H1 (cell line): ENCODE measurements at regions not wholly inside any gene's neighbourhood (a gene's known extent, or its start where the extent isn't known, plus 50 kb on each side); places are given as distances from the start of the nearest gene placed in this dataset.

Source experiments
- CTCF ChIA-PET: fragments of 300-600 bp; sonication (Branson Sonifier 250); formaldehyde crosslinking; loops from one replicate; lab custom pipeline; 2021; ENCODE audit not compliant: partially characterized antibody; lab: Charles Lee
- POLR2A ChIA-PET: fragments of 300-600 bp; sonication (Branson Sonifier 250); formaldehyde crosslinking; loops from one replicate; lab custom pipeline; 2021; ENCODE audit warnings: inconsistent platforms; ENCODE audit not compliant: partially characterized antibody; lab: Charles Lee
- DNase-seq, 2 experiments: peaks; one replicate each; pipeline versions ENCODE4 v3.0.0 to v3.0.0-alpha.2; 2010 to 2022; ENCODE audit warnings: low spot score in 2 of 2, low read depth in 1 of 2, mixed read lengths in 1 of 2
- FAIRE-seq: peaks from 2 replicates; lab custom pipeline; 2011; peaks lifted over from hg19 to GRCh38; lab: Jason Lieb, UNC
- H2AFZ ChIP-seq: 2 replicates; pipeline ENCODE4 v1.8.1; 2012; ENCODE audit warnings: low read length, inconsistent platforms
- H2AK5ac ChIP-seq: 2 replicates; pipeline ENCODE4 v1.6.1; 2013; ENCODE audit warnings: low read depth, low read length
- H2BK120ac ChIP-seq: replicated peaks from 2 replicates; pipeline ENCODE3; 2013; ENCODE audit warnings: low read depth, low read length, inconsistent platforms
- H2BK12ac ChIP-seq: 2 replicates; pipeline ENCODE4 v1.6.1; 2013; ENCODE audit warnings: low read depth, low read length
- H2BK15ac ChIP-seq: 2 replicates; pipeline ENCODE4 v1.6.1; 2013; ENCODE audit warnings: low read length
- H2BK20ac ChIP-seq: 2 replicates; pipeline ENCODE4 v1.6.1; 2013; ENCODE audit warnings: low read length
- H2BK5ac ChIP-seq: 2 replicates; pipeline ENCODE4 v1.6.1; 2013; ENCODE audit warnings: low read depth, low read length
- H3K14ac ChIP-seq: 2 replicates; pipeline ENCODE4 v1.6.1; 2013; ENCODE audit warnings: inconsistent platforms; ENCODE audit not compliant: insufficient read length
- H3K18ac ChIP-seq: 2 replicates; pipeline ENCODE4 v1.6.1; 2013; ENCODE audit warnings: low read length; ENCODE audit errors: extremely low read depth
- H3K23ac ChIP-seq: 2 replicates; pipeline ENCODE4 v1.6.1; 2013; ENCODE audit warnings: inconsistent platforms; ENCODE audit not compliant: insufficient read length
- H3K23me2 ChIP-seq: 2 replicates; pipeline ENCODE4 v1.6.1; 2013; ENCODE audit warnings: low read depth, low read length
- H3K27ac ChIP-seq: 2 replicates; pipeline ENCODE4 v1.6.1; 2011; ENCODE audit warnings: low read depth, low read length, inconsistent platforms
- H3K27me3 ChIP-seq, 4 experiments: replicated peaks in 1 of 4; 1 replicate in 1 of 4; 2 replicates in 3 of 4; pipeline versions ENCODE4 v1.6.1 to v1.8.1; 2011 to 2013; ENCODE audit warnings: low read length in 3 of 4, mild to moderate bottlenecking in 3 of 4, inconsistent platforms in 2 of 4, mixed read lengths in 2 of 4, moderate library complexity in 1 of 4; ENCODE audit not compliant: control insufficient read depth in 3 of 4, insufficient read depth in 3 of 4; ENCODE audit errors: extremely low read depth in 1 of 4
- H3K36me3 ChIP-seq, 4 experiments: 2 replicates each; pipeline versions ENCODE4 v1.6.1 to v1.8.1; 2011 to 2013; ENCODE audit warnings: mild to moderate bottlenecking in 4 of 4, low read length in 3 of 4, moderate library complexity in 2 of 4, control low read depth in 1 of 4, inconsistent platforms in 1 of 4; ENCODE audit not compliant: insufficient read depth in 4 of 4, control insufficient read depth in 2 of 4
- H3K4ac ChIP-seq: replicated peaks from 2 replicates; pipeline ENCODE3; 2013; ENCODE audit warnings: low read length, low read depth, mixed read lengths, inconsistent platforms; ENCODE audit not compliant: insufficient read length
- H3K4me1 ChIP-seq, 4 experiments: replicated peaks in 1 of 4; 1 replicate in 1 of 4; 2 replicates in 3 of 4; pipeline versions ENCODE4 v1.6.1 to v1.8.1; 2011 to 2013; ENCODE audit warnings: low read length in 3 of 4, inconsistent platforms in 2 of 4, mixed read lengths in 1 of 4; ENCODE audit not compliant: insufficient read depth in 4 of 4, control insufficient read depth in 3 of 4
- H3K4me2 ChIP-seq, 2 experiments: 2 replicates each; pipeline versions ENCODE4 v1.6.1 to v1.8.1; 2011 to 2013; ENCODE audit warnings: low read depth in 2 of 2, low read length in 2 of 2, control low read depth in 1 of 2, inconsistent platforms in 1 of 2, mild to moderate bottlenecking in 1 of 2; ENCODE audit not compliant: insufficient read depth in 1 of 2
- H3K4me3 ChIP-seq, 4 experiments: fragments of 200-600, 300-600 bp in 1 of 4; sonication (generic), shearing (Covaris generic), sonication (Bioruptor Twin) in 1 of 4; 2 replicates each; pipeline versions ENCODE4 v1.5.1 to v1.8.1; 2011 to 2016; ENCODE audit warnings: low read length in 4 of 4, low read depth in 3 of 4, control low read depth in 2 of 4, inconsistent platforms in 2 of 4, mild to moderate bottlenecking in 2 of 4, mixed read lengths in 1 of 4, moderate library complexity in 1 of 4; ENCODE audit not compliant: insufficient read depth in 2 of 4; ENCODE audit errors: extremely low read depth in 1 of 4
- H3K56ac ChIP-seq: replicated peaks from 2 replicates; pipeline ENCODE3; 2013; ENCODE audit warnings: low read depth, mild to moderate bottlenecking, mixed read lengths, low read length, inconsistent platforms; ENCODE audit not compliant: insufficient read length
- H3K79me1 ChIP-seq: 2 replicates; pipeline ENCODE4 v1.6.1; 2013; ENCODE audit warnings: low read depth, low read length, control low read depth
- H3K79me2 ChIP-seq, 2 experiments: 2 replicates each; pipeline versions ENCODE4 v1.6.1 to v1.8.1; 2012 to 2013; ENCODE audit warnings: low read length in 2 of 2, mild to moderate bottlenecking in 2 of 2, inconsistent platforms in 1 of 2; ENCODE audit not compliant: insufficient read depth in 2 of 2, control insufficient read depth in 1 of 2
- H3K9ac ChIP-seq, 4 experiments: replicated peaks in 1 of 4; 1 replicate in 1 of 4; 2 replicates in 3 of 4; pipeline versions ENCODE4 v1.6.1 to v1.8.1; 2011 to 2013; ENCODE audit warnings: low read depth in 3 of 4, low read length in 3 of 4, control low read depth in 2 of 4, mild to moderate bottlenecking in 2 of 4, moderate library complexity in 2 of 4, inconsistent platforms in 1 of 4; ENCODE audit errors: extremely low read depth in 1 of 4
- H3K9me3 ChIP-seq, 2 experiments: 2 replicates each; pipeline versions ENCODE4 v1.6.1 to v1.8.1; 2012 to 2013; ENCODE audit warnings: mild to moderate bottlenecking in 2 of 2, moderate library complexity in 2 of 2, control low read depth in 1 of 2, inconsistent platforms in 1 of 2, low read depth in 1 of 2, low read length in 1 of 2, mixed read lengths in 1 of 2; ENCODE audit not compliant: insufficient read depth in 2 of 2
- H4K20me1 ChIP-seq, 2 experiments: replicated peaks in 1 of 2; 2 replicates each; pipeline versions ENCODE3 to v1.8.1; 2011 to 2013; ENCODE audit warnings: inconsistent platforms in 2 of 2, low read length in 2 of 2, mild to moderate bottlenecking in 1 of 2; ENCODE audit not compliant: insufficient read depth in 2 of 2, control insufficient read depth in 1 of 2
- H4K5ac ChIP-seq: 2 replicates; pipeline ENCODE4 v1.6.1; 2013; ENCODE audit warnings: low read length, low read depth, mixed read lengths, inconsistent platforms; ENCODE audit not compliant: insufficient read length
- H4K8ac ChIP-seq: 2 replicates; pipeline ENCODE4 v1.8.0; 2013; ENCODE audit warnings: mild to moderate bottlenecking, moderate library complexity, low read length, inconsistent platforms; ENCODE audit not compliant: insufficient read depth; ENCODE audit errors: extremely low read depth
- H4K91ac ChIP-seq: replicated peaks from 2 replicates; pipeline ENCODE3; 2013; ENCODE audit warnings: low read length, mixed read lengths, inconsistent platforms; ENCODE audit not compliant: insufficient read length
- JUN ChIP-seq: IDR thresholded peaks from 2 replicates; pipeline ENCODE4 v1.6.1; 2011; ENCODE audit warnings: low read depth, mild to moderate bottlenecking, improper control_type of control experiment, low read length
- MAX ChIP-seq: IDR thresholded peaks from 2 replicates; pipeline ENCODE4 v1.6.1; 2012; ENCODE audit warnings: inconsistent platforms
- POLR2A ChIP-seq, 2 experiments: IDR thresholded peaks; 1 replicate in 1 of 2; 2 replicates in 1 of 2; pipeline ENCODE4 v1.6.1; 2011; ENCODE audit warnings: low read depth in 2 of 2, low read length in 2 of 2, mild to moderate bottlenecking in 2 of 2; ENCODE audit errors: control extremely low read depth in 1 of 2
- RNF2 ChIP-seq: fragments of 200-900, 300-1000 bp; sonication (generic); IDR thresholded peaks from 2 replicates; pipeline ENCODE4 v1.7.1; 2016; ENCODE audit warnings: borderline replicate concordance, low read depth, mild to moderate bottlenecking, antibody characterized with exemption, low read length; ENCODE audit not compliant: poor library complexity, severe bottlenecking; ENCODE audit errors: missing control alignments
- TEAD4 ChIP-seq: IDR thresholded peaks from 2 replicates; pipeline ENCODE4 v1.6.1; 2012; ENCODE audit warnings: low read depth, low read length, inconsistent platforms, mixed read lengths
- WGBS, 2 experiments: shearing (Covaris generic) in 1 of 2; methylation state at CpG; one replicate each; pipeline versions ENCODE4 v1.1.6 to v1.1.7; 2013 to 2015; ENCODE audit warnings: low lambda C conversion rate in 2 of 2, mixed read lengths in 2 of 2, inconsistent platforms in 1 of 2, low coverage in 1 of 2, missing lambda C conversion rate in 1 of 2; ENCODE audit not compliant: insufficient replicate concordance in 2 of 2, insufficient coverage in 1 of 2, insufficient read length in 1 of 2; ENCODE audit errors: extremely low coverage in 1 of 2, missing lambda C conversion rate in 1 of 2; 5-methylcytosine and 5-hydroxymethylcytosine counted together

GRCh38 chr2:67267241-67267640 is 129.9 kb upstream of the ETAA1 start:
- no peak overlapping the region for H3K14ac ChIP-seq
- POLR2A ChIA-PET = no interaction called here
- FAIRE-seq = no peak

More at GRCh38 chr2:67267241-67267640, 129.9 kb upstream of the ETAA1 start:
- no peaks in the 10 kb centered on the region for H3K9me3 ChIP-seq
- DNase-seq = no peak
- H2BK15ac ChIP-seq = no peak overlapping the region
- H3K4me2 ChIP-seq = no peak overlapping the region
- H3K36me3 ChIP-seq = no peaks in the 10 kb centered on the region
- no peak overlapping the region for H2BK120ac ChIP-seq
- H4K5ac ChIP-seq = no peak overlapping the region
- no peaks in the 10 kb centered on the region for H3K27me3 ChIP-seq
- H2AFZ ChIP-seq = no peak overlapping the region
- no peak overlapping the region for H3K9ac ChIP-seq
- 93% methylated on average over 5 of the region's 5 CpGs; no CpG with 5 or more reads in 1 of the 2 experiments for WGBS, 2 experiments
- H3K79me2 ChIP-seq = no peaks in the 10 kb centered on the region
- CTCF ChIA-PET = no interaction called here
- no peak overlapping the region for H3K4me3 ChIP-seq
- H2BK5ac ChIP-seq = no peak overlapping the region
- TF ChIP-seq POLR2A (IDR thresholded peaks at IDR 0.05; ENCODE audit: control extremely low read depth in 1 of 2, low read depth in 2 of 2, low read length in 2 of 2) (no peak), JUN (no peak), RNF2 (no peak), TEAD4 (no peak), MAX (no peak)
- TF ChIP-seq, all 59 proteins: peak for 0
- Histone ChIP-seq H3K27ac (no peak overlapping the region), H3K23ac (no peak overlapping the region), H4K8ac (no peak overlapping the region), H3K4me1 (no peaks in the 10 kb centered on the region), H2BK12ac (no peak overlapping the region; the same call in 1 of the 2 replicates), H3K18ac (no peak overlapping the region), H3K23me2 (no peaks in the 10 kb centered on the region), H3K4ac (no peak overlapping the region), H4K91ac (no peak overlapping the region), H3K56ac (no peak overlapping the region), H2BK20ac (no peak overlapping the region), H3K79me1 (no peaks in the 10 kb centered on the region), H2AK5ac (no peak overlapping the region), H4K20me1 (no peaks in the 10 kb centered on the region)
